Right ventricle myocardium inferior (tissue), 1 donor: ENCODE measurements at regions not wholly inside any gene's neighbourhood (a gene's known extent, or its start where the extent isn't known, plus 50 kb on each side); places are given as distances from the start of the nearest gene placed in this dataset.
A peak's percentile ranks its signal among the peaks of the same experiment; 100 is the strongest.
"Not testable (repeated sequence)": the region's sequence is repeated elsewhere in the genome, so short reads cannot be mapped to it uniquely, and the experiment has no call there.

Experiments
- ATAC-seq: fragments of 200-7000 bp; cut with Tn5 transposase; one replicate; pipeline ENCODE4 v1.9.1; 2020; ENCODE audit warnings: mild to moderate bottlenecking, moderate library complexity
- DNase-seq: peaks from one replicate; pipeline ENCODE4 v3.0.0; 2021; ENCODE audit errors: missing footprints
- intact Hi-C: fragments of 100-400 bp; cut with DNase I; formaldehyde crosslinking; loops from one replicate; pipeline ENCODE4 v1.11.0; 2022
- donor health status: DM: no; HTN: yes; CAD: no; lungs with severe emphysema.

DNA sequence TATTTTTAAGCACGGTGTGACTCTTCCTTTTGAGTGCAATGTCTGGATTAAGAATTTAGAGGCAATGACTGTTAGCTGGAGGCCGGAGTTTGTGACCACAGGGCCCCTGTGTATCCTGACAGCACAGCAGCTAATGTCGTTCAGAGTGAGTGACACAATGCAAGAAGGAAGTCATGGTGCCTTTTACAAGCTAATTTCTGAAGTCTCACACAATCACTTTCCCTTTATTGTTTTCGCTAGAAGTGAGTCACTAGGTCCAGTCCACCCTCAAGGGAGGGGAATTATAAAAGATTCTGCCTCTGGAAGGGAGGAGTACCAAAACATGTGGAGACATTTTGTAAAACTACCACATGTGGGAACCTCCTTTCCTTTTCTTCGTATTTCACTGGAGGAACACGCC lies 185.5 kb upstream of the FGF10 start:
- DNase-seq = no peak
- ATAC-seq = no peak
- intact Hi-C loops = no loop called here

DNA sequence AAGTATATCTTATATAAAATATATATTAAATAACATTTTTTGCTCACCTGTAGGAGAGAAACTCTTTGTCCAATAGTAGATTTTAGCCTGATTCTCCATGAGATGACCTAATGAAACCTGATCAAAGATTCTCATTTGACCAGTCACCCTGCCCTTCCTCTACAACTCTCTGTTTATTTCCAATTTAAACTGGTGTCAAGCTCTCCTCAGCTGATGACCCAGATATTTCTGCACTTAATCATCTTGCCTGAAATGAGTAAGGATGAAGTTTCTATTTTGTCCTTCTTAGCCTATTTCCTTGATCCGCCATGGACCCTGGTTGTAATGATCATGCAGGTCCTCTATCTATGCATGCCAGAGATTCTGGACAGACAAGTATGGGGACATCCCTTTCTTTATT lies 179.3 kb upstream of the FGF10 start:
- intact Hi-C loops = no loop called here
- DNase-seq (no peak), ATAC-seq (no peak)

- intact Hi-C loops = no loop called here
- DNase-seq = no peak
- no peak for ATAC-seq
Measured at GRCh38 chr5:44565902-44566301, 176.7 kb upstream of the FGF10 start.

DNA sequence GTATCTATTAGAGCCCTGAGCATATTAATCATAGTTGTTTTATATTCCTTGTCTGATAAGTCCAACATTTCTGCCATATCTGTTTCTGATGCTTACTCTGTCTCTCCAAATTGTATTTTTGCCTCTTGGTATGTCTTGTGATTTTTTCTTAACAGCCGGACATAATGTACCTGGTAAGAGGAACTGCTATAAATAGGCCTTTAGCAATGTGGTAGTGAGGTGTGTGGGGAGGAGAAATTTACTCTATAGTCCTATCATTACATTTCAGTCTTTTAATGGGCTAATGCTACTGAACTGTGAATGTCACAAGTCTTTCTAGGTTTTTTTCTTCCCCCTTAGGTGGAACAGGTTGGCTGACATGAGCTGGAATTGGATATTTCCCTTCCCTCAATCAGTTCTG lies 176.1 kb upstream of the FGF10 start:
- ATAC-seq = no peak
- intact Hi-C loops = no loop called here
- DNase-seq = no peak

GRCh38 chr5:44546286-44546685 lies 157.1 kb upstream of the FGF10 start:
- intact Hi-C loops = no loop called here
- peak; percentile 48 for ATAC-seq
- no peak for DNase-seq

- no peak for ATAC-seq
- DNase-seq = no peak
- intact Hi-C loops = no loop called here
Measured at GRCh38 chr5:44543511-44543910, 154.3 kb upstream of the FGF10 start.

- DNase-seq (no peak), ATAC-seq (no peak)
- intact Hi-C loops = no loop called here
Measured at GRCh38 chr5:44542470-44542869, 153.2 kb upstream of the FGF10 start.

- intact Hi-C loops = no loop called here
- DNase-seq (no peak), ATAC-seq (no peak)
Measured at GRCh38 chr5:44539602-44539919, 150.3 kb upstream of the FGF10 start.

DNA sequence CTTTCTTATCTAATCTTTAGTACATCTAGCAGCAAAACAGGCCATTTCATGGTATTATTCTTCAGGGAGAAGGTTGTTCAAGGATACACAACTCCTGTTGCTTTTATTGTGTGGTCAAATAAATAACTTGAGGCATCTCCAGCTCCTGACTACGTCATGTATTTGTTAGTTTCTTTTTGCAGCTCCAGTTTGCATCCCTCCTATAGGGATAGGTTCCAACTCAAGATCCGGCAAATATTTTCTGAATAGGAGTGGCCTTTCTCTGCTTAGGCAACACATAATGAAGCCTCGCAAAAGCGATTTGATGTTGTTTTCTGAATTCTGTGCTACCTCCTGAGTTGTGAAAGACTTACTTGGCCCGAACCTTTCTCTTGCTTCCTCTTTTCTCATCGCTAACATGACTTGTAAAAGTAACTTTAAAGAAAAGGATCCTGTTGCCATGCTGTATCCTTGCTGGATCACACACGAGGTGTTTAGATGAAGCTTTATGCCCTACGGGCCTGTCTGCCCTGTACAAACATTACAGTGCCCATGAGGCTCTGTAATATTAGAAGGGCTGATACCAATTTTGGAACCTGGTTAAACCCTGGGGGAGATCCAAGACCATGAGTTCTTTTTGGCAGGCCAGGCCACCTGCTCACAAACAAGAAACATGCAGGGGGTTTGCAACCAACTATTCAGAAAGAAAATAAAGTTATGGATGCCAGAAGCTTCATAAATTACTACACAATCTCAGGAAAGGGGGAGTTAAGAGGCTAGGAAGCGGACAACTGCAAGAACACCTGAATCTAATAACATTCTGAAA lies 149.8 kb upstream of the FGF10 start:
- ATAC-seq (peak; percentile 48), DNase-seq (no peak)
- intact Hi-C loops = no loop called here

DNA sequence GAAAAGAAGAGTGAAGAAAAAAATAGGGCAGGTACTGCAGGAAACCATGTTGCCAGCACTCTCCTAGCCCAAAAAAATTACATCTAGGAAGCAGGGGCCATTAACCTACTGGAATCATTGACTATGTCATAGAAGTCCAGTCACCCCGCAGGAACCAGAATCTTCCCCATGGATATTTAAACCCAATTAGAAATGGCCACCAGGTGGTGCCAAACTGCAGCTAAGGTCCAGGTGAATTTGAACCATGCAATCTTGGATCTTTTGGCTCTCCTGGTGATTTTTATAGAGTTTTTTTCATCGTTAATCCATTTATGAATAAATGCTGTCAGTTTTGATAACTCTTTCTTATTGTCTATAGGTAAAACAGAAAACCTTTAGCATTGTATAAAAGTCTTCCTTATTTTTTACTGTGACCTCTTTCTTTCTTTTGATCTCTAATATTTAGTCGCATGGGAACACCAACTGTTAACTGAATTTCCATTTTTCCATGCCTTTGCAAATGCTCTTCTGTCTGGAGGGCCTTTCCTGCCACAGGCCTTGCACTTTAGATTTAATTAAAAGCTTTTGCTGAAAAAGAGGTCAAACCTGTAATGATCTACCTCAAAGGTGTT lies 147.5 kb upstream of the FGF10 start:
- intact Hi-C loops = loop anchor here (2.0 kb wide), 1 partner anchor 238 kb away; no protein-coding TSS in a partner anchor
- ATAC-seq (no peak), DNase-seq (no peak)

GRCh38 chr5:44535621-44536020 lies 146.4 kb upstream of the FGF10 start:
- intact Hi-C loops = loop anchor here (2.0 kb wide), 1 partner anchor 239 kb away; no protein-coding TSS in a partner anchor
- DNase-seq = no peak

DNA sequence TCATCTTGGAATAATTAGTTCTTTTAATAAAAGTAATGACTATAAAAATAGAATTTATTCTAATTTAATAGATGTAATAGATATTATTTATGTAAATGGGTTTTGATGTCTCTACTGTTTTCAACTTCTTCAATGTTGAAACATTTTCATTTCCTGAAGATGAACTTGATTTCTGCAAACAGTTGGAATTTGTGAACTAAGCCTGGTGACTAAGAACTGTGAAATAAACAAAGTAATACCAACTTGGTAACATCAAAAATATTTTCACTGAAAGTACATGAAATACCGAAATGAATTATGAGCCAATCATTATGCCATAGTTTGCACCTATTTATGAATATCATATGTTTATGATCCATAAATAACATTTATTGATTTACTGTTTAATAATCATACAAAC lies 143.8 kb upstream of the FGF10 start:
- ATAC-seq (no peak), DNase-seq (no peak)
- intact Hi-C loops = no loop called here

More at GRCh38 chr5:44535621-44536020, 146.4 kb upstream of the FGF10 start:
- ATAC-seq = no peak

DNA sequence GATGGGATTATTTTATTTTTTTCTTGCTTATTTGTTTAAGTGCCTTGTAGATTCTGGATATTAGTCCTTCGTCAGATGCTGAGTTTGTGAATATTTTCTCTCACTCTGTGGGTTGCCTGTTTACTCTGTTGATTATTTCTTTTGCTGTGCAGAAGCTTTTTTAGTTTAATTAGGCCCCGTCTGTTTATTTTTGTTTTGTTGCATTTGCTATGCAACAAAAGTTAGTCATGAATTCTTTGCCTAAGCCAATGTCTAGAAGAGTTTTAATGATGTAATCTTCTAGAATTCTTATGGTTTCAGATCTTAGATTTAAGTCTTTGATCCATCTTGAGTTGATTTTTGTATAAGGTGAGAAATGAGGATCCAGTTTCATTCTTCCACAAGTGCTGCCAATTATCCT lies 142.5 kb upstream of the FGF10 start:
- ATAC-seq, DNase-seq, intact Hi-C loops: not testable (repeated sequence)

- ATAC-seq, DNase-seq, intact Hi-C loops: not testable (repeated sequence)
Measured at GRCh38 chr5:44530783-44531182, 141.6 kb upstream of the FGF10 start.

GRCh38 chr5:44511596-44511995 lies 122.4 kb upstream of the FGF10 start:
- ATAC-seq (no peak), DNase-seq (no peak)
- intact Hi-C loops = no loop called here

DNA sequence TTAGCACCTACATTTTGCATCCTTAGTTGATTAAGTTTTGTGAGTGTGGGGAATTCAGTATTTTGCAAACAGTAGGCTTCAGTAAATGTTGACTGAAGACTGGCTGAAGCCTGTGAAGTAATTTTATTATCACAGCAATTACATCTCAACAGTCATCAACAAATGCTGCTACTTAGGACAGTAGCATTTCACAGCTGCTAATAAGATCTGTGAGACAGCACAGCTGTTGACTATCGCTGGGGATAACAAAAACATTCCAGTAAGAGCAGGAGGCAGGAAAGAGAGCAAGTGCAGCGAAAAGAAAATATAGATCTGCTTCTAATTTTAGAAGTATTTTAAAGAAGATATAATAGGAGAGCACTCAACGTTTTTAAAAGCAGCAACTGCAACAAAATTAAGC lies 117.3 kb upstream of the FGF10 start:
- ATAC-seq = no peak
- intact Hi-C loops = no loop called here
- no peak for DNase-seq

- no peak for ATAC-seq
- DNase-seq = no peak
- intact Hi-C loops = no loop called here
Measured at GRCh38 chr5:44499381-44499780, 110.2 kb upstream of the FGF10 start.

GRCh38 chr5:44497606-44498005 lies 108.4 kb upstream of the FGF10 start:
- ATAC-seq (no peak), DNase-seq (no peak)
- intact Hi-C loops = no loop called here

DNA sequence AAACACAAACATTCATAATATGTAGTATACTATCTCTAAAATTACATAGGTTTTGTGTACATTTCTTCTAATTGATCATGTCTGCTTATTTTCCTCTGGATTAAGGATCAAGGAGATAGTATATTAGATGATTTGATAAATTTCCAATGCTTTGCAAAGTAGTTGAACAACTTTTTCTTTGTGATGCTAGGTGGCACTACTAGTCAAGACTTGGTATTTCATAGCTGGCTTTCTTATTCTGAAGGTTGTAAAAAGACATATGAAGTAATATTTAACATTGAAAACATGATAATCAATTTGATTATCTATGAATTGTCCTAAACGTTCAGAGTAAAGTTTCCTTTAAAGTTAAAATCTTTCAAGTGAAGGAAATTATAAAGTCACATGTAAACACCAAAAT lies 106.1 kb upstream of the FGF10 start:
- DNase-seq (no peak), ATAC-seq (no peak)
- intact Hi-C loops = no loop called here

- DNase-seq = no peak
- no peak for ATAC-seq
- intact Hi-C loops = no loop called here
Measured at GRCh38 chr5:44489759-44490158, 100.5 kb upstream of the FGF10 start.

DNA sequence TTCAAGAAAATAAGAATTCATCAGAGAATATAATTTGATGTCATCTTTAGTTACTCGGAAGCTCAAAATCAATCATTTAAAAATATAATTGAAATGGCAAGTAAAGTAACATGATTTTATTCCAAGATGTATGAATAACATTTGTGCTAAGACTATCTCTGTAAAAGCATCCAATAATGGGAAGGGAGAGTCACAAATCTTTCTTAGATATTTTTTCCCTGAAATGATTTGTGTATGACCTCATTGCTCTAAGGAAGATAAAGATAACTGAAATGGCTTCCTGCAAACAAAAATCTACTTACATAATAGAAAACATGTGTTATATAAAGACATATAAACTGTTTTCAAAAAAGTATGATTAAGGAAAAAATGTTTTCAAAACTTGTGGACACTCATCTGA lies 97.4 kb upstream of the FGF10 start:
- intact Hi-C loops = no loop called here
- no peak for DNase-seq
- no peak for ATAC-seq
